Ascending aorta (tissue), 2 donors: ENCODE measurements at regions not wholly inside any gene's neighbourhood (a gene's known extent, or its start where the extent isn't known, plus 50 kb on each side); places are given as distances from the start of the nearest gene placed in this dataset.

ENCODE experiments used
- DNase-seq, 2 donors: peaks; one replicate each; pipeline ENCODE4 v3.0.0-alpha.2; 2019; ENCODE audit warnings: low spot score in 2 of 2
- H3K27ac ChIP-seq, 2 donors: fragments of 200-600 bp; sonication (generic); one replicate each; pipeline ENCODE4 v1.5.1; 2016 to 2017; ENCODE audit warnings: mild to moderate bottlenecking in 1 of 2
- H3K27me3 ChIP-seq: fragments of 200-600 bp; sonication (generic); one replicate; pipeline ENCODE4 v1.5.1; 2017
- H3K36me3 ChIP-seq, 2 donors: fragments of 200-600 bp; sonication (generic); one replicate each; pipeline ENCODE4 v1.5.1; 2016
- H3K4me1 ChIP-seq, 2 donors: fragments of 200-600 bp; sonication (generic); one replicate each; pipeline ENCODE4 v1.5.1; 2016 to 2017; ENCODE audit warnings: mild to moderate bottlenecking in 1 of 2
- H3K4me3 ChIP-seq, 2 donors: fragments of 200-600 bp; sonication (generic); one replicate each; pipeline ENCODE4 v1.5.1; 2016 to 2017; ENCODE audit warnings: mild to moderate bottlenecking in 1 of 2
- H3K9me3 ChIP-seq, 2 donors: fragments of 200-600 bp; sonication (generic); one replicate each; pipeline ENCODE4 v1.5.1; 2016
- CTCF ChIP-seq, 3 experiments: fragments of 200-600 bp in 2 of 3; fragments of 450-650 bp in 1 of 3; sonication (generic) in 2 of 3; IDR thresholded peaks; one replicate each; pipeline ENCODE4 v1.5.1; 2016 to 2019; ENCODE audit warnings: antibody characterized with exemption in 3 of 3, mild to moderate bottlenecking in 1 of 3, moderate library complexity in 1 of 3
- intact Hi-C: fragments of 100-400 bp; cut with DNase I; formaldehyde crosslinking; loops from one replicate; pipeline ENCODE4 v1.15.1; 2023

GRCh38 chr3:81048058-81048665 lies 713.3 kb downstream of the GBE1 start:
- Histone ChIP-seq H3K4me1 (no peaks in the 10 kb centered on the region), H3K4me3 (no peak overlapping the region), H3K9me3 (no peaks in the 10 kb centered on the region), H3K36me3 (no peaks in the 10 kb centered on the region), H3K27ac (no peak overlapping the region), H3K27me3 (no peaks in the 10 kb centered on the region)
- no peak for DNase-seq
- TF ChIP-seq CTCF (IDR thresholded peaks at IDR 0.05) = no peak
- intact Hi-C loops = no loop called here

GRCh38 chr3:81045976-81046375 lies 715.5 kb downstream of the GBE1 start:
- TF ChIP-seq CTCF (IDR thresholded peaks at IDR 0.05) = no peak
- Histone ChIP-seq H3K27ac (no peak overlapping the region), H3K27me3 (no peaks in the 10 kb centered on the region), H3K4me3 (no peak overlapping the region), H3K4me1 (no peaks in the 10 kb centered on the region), H3K36me3 (no peaks in the 10 kb centered on the region), H3K9me3 (no peaks in the 10 kb centered on the region)
- intact Hi-C loops = no loop called here
- no peak for DNase-seq

- Histone ChIP-seq H3K27ac (no peak overlapping the region), H3K4me1 (no peaks in the 10 kb centered on the region), H3K4me3 (no peak overlapping the region), H3K27me3 (no peaks in the 10 kb centered on the region), H3K9me3 (no peaks in the 10 kb centered on the region), H3K36me3 (no peaks in the 10 kb centered on the region)
- TF ChIP-seq CTCF (IDR thresholded peaks at IDR 0.05) = no peak
- intact Hi-C loops = no loop called here
- DNase-seq = no peak
Measured at GRCh38 chr3:81045246-81045645, 716.2 kb downstream of the GBE1 start.

GRCh38 chr3:81043660-81044199 lies 717.7 kb downstream of the GBE1 start:
- Histone ChIP-seq H3K27me3 (no peaks in the 10 kb centered on the region), H3K27ac (no peak overlapping the region), H3K36me3 (no peaks in the 10 kb centered on the region), H3K9me3 (no peaks in the 10 kb centered on the region), H3K4me3 (no peak overlapping the region), H3K4me1 (no peaks in the 10 kb centered on the region)
- no peak for DNase-seq
- no peak for TF ChIP-seq CTCF (IDR thresholded peaks at IDR 0.05)
- intact Hi-C loops = no loop called here

- H3K4me1 ChIP-seq = no peaks in the 10 kb centered on the region
- intact Hi-C loops = no loop called here
- no peak overlapping the region for H3K4me3 ChIP-seq
- no peak for DNase-seq
- TF ChIP-seq CTCF (IDR thresholded peaks at IDR 0.05) = no peak
- H3K27ac ChIP-seq = no peak overlapping the region
- H3K27me3 ChIP-seq = no peaks in the 10 kb centered on the region
- no peaks in the 10 kb centered on the region for H3K9me3 ChIP-seq
- H3K36me3 ChIP-seq = no peaks in the 10 kb centered on the region
Measured at GRCh38 chr3:81043009-81043408, 718.4 kb downstream of the GBE1 start.

DNA sequence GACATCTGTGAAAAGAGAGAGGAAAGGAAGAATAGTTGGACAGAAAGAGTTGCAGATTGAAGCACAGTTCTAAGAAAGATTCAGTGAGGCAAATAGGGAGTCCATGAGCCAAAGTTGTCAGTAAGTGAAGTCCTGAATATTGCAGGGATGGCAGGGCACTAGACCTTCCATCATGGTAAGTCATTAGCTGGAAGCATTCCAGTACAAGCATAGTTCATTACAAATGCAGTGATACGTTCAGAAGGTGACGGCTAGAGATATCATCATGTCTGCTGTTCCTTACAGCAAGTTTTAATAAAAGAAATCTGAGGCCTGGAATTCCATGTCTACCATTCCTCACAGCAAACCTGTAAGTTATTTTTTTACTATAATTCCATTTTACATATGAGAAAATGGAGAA lies 720.1 kb downstream of the GBE1 start:
- H3K27me3 ChIP-seq = no peaks in the 10 kb centered on the region
- intact Hi-C loops = no loop called here

More for the DNA sequence above, 720.1 kb downstream of the GBE1 start:
- Histone ChIP-seq H3K4me3 (no peak overlapping the region), H3K4me1 (no peaks in the 10 kb centered on the region), H3K9me3 (no peaks in the 10 kb centered on the region), H3K36me3 (no peaks in the 10 kb centered on the region), H3K27ac (no peak overlapping the region)
- no peak for TF ChIP-seq CTCF (IDR thresholded peaks at IDR 0.05)
- DNase-seq = no peak
